Motor neuron (in vitro differentiated cells): ENCODE measurements at regions not wholly inside any gene's neighbourhood (a gene's known extent, or its start where the extent isn't known, plus 50 kb on each side); places are given as distances from the start of the nearest gene placed in this dataset.

Experiments used
- ATAC-seq, 8 experiments: fragments of 200-7000 bp; cut with Tn5 transposase; replicated peaks in 6 of 8; 2 replicates each; pipeline ENCODE4 v1.8.0; 2021; ENCODE audit warnings: mild to moderate bottlenecking in 8 of 8, moderate library complexity in 8 of 8
- H3K27ac ChIP-seq, 2 donors: fragments of 250-450 bp; sonication (Bioruptor Pico); 2 replicates each; pipeline ENCODE4 v1.9.0; 2021; ENCODE audit warnings: antibody characterized with exemption in 2 of 2, mild to moderate bottlenecking in 2 of 2, moderate library complexity in 1 of 2
- H3K4me1 ChIP-seq, 2 donors: fragments of 250-450 bp; sonication (Bioruptor Pico); replicated peaks in 1 of 2; 2 replicates each; pipeline ENCODE4 v1.6.1; 2021; ENCODE audit warnings: antibody characterized with exemption in 2 of 2, mild to moderate bottlenecking in 2 of 2, moderate library complexity in 1 of 2
- H3K4me3 ChIP-seq, 5 donors: fragments of 250-450 bp; sonication (Bioruptor Pico); 2 replicates each; pipeline ENCODE4 v1.9.0; 2021; ENCODE audit warnings: antibody characterized with exemption in 5 of 5, mild to moderate bottlenecking in 5 of 5, moderate library complexity in 4 of 5
- WGBS, 10 experiments: fragments of 450-650 bp; shearing (Covaris generic); methylation state at CpG; one replicate each; pipeline ENCODE4 v1.0.0; 2022; 5-methylcytosine and 5-hydroxymethylcytosine counted together
- in situ Hi-C, 9 experiments: fragments of 400-800 bp; cut with MboI; loops; one replicate each; pipeline ENCODE4 v1.15.0; 2021; ENCODE audit warnings: low sequenced_read_pairs in 9 of 9, low pct_unique_long_range_greater_than_20kb in 2 of 9; ENCODE audit not compliant: unreplicated experiment in 9 of 9

DNA sequence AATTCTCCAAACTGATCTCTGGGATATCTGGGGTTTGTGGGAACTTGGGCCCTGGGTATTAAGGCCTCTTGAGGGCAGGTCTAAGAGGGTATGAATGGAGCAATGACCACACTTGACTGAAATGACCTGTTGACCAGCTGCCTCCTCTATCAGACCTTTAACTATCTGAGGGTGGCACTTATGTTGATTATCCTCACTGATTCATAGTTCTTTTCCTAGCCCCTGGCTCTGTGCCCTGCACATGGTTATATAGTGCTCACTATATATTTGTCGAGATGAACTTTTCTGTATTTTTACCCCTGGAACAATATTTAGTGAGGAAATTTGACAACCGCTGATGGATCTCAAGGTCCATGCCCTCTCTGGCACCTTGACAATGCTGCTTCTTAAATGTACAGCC is 305.5 kb upstream of the PLET1 start:
- peak in 3 of 8 experiments; percentile 31 to 64 (median 50) for ATAC-seq
- WGBS, 10 experiments: 0 to 100% (median 87%) methylated on average over 1 to 2 of the region's 2 CpGs; no CpG with 5 or more reads in 4 of the 10 experiments

DNA sequence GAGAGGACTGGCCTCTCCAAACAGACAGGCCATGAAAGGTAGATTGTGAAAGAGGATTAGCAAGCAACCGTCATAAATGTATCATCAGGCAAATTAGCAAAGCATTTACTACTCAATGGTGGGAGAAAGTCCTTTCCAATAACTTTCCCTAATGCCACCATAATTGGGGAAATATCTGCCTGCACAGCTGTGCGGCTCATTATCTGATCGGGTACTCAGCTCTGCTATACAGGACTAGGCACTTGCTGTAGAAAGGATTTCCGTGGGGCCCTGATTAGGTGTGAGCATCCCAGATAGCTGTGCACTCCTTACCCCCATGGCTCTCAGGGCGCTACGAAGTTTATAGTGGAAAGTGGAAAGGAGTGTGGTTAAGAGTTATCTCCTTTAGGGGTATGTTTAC is 309.7 kb upstream of the PLET1 start:
- 57 to 100% (median 85%) methylated on average over 1 to 6 of the region's 6 CpGs; no CpG with 5 or more reads in 3 of the 10 experiments for WGBS, 10 experiments
- no peak overlapping the region for H3K27ac ChIP-seq
- H3K4me3 ChIP-seq: no peak overlapping the region
- H3K4me1 ChIP-seq: peaks cover 0 to 7% of the 10 kb centered on the region in 2 donors
- ATAC-seq: no peak
- in situ Hi-C loops: loop anchor here in 4 of 9 experiments (25.0 kb wide), 2 partner anchors 258 to 283 kb away; no protein-coding TSS in a partner anchor

More for the DNA sequence above, 305.5 kb upstream of the PLET1 start:
- H3K4me3 ChIP-seq: no peak overlapping the region
- in situ Hi-C loops: loop anchor here in 4 of 9 experiments (25.0 kb wide), 2 partner anchors 254 to 279 kb away; no protein-coding TSS in a partner anchor
- no peak overlapping the region for H3K27ac ChIP-seq
- H3K4me1 ChIP-seq: peaks cover 5 to 8% of the 10 kb centered on the region in 2 donors

DNA sequence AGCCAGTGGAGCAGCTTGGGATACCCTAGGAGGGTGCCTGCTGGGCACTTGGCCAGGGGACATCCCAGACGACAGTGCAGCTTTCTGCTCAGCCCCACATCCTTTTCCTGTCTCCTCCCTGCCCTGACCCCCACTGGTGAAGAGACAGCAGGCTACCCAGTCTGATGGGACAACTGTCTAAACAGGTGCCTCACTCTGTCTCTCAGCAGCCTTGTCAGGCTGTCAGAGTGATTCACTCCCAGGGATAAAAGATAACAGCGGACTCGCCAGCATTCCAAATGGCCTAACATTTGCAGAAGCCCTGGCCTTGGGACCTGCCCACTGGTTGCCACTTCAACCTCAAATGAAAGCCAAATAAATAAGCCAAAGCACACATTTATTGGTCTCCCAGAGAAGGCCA is 318.6 kb upstream of the PLET1 start:
- ATAC-seq: peak in 5 of 8 experiments; percentile 43 to 86 (median 58)
- H3K4me3 ChIP-seq: no peak overlapping the region
- no peak overlapping the region for H3K27ac ChIP-seq
- in situ Hi-C loops: loop anchor here in 7 of 9 experiments (25.0 kb wide), 4 partner anchors 292 to 708 kb away; partner anchors contain the start of gene NCAM1 (in 3 of the 7)
- peaks cover 0 to 6% of the 10 kb centered on the region in 2 donors for H3K4me1 ChIP-seq
- 62 to 95% (median 84%) methylated on average over 2 to 3 of the region's 3 CpGs; no CpG with 5 or more reads in 6 of the 10 experiments for WGBS, 10 experiments

DNA sequence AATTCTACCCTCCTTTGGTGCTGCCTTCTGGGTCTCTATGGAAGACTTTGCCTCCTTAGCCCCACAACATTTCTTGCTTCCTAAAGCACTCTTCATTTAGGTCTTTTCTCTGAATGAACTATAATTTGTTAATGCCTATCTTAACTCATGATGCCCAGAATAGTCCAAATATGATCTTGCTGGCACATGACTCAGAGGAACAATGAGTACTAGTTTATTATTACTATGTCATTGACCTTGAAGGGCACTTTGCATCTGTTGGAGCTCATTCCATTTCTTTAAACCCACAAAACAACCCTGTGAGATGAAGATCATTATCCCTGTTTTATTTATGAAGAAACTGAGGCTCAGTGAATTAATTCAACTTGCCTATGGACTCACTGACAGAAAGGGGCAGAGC is 320.2 kb upstream of the PLET1 start:
- peaks cover 9 to 12% of the 10 kb centered on the region in 2 donors for H3K4me1 ChIP-seq
- no peak overlapping the region for H3K4me3 ChIP-seq
- in situ Hi-C loops: loop anchor here in 7 of 9 experiments (10.0 to 25.0 kb wide), 5 partner anchors 204 to 706 kb away; partner anchors contain the start of gene NCAM1 (in 3 of the 7)
- no peak overlapping the region for H3K27ac ChIP-seq
- no peak for ATAC-seq

DNA sequence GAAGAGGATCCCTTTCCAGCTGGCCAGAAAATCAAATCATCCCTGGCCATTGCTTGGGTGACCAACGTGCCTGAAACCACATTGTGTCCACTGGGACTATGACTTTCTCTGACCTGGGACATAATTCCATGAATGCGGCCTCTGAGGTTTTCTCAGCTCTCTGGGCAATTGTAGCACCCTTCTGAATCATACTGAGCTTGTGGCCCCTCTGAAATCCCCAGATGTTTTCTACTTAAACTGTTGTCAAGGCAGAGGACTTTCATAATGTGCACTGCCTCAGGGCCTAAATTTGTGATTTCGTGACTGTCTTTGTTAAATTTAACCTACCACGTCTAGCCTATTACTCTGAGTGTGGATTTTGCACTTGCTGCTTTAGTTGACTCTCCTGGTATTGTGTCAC is 321.1 kb upstream of the PLET1 start:
- Histone ChIP-seq H3K4me3 (no peak overlapping the region), H3K27ac (no peak overlapping the region), H3K4me1 (peaks cover 13 to 21% of the 10 kb centered on the region in 2 donors)
- 10 to 100% (median 86%) methylated on average over 1 to 3 of the region's 4 CpGs; no CpG with 5 or more reads in 2 of the 10 experiments for WGBS, 10 experiments
- in situ Hi-C loops: loop anchor here in 7 of 9 experiments (10.0 to 25.0 kb wide), 5 partner anchors 203 to 706 kb away; partner anchors contain the start of gene NCAM1 (in 3 of the 7)
- ATAC-seq: no peak

DNA sequence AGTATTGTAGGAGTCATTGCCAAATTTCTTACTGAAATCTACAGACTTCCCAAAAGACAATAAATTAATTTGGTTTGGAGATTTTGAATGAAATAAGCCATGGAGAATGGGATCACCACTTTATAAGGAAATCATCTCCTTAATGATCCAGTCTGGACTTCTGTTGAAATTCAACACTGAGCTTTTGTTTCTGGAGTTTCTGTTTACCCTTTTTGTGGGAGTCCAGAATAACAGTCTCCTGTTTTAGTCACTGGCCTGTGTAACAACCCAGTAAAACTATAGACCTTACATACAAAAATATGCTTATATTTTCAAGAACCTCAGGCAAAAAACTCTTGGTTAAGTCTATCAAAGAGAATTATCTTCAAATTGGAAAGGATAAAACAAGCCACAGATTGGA is 321.7 kb upstream of the PLET1 start:
- peaks cover 13 to 23% of the 10 kb centered on the region in 2 donors for H3K4me1 ChIP-seq
- in situ Hi-C loops: loop anchor here in 7 of 9 experiments (10.0 to 25.0 kb wide), 5 partner anchors 202 to 705 kb away; partner anchors contain the start of gene NCAM1 (in 3 of the 7)
- no peak overlapping the region for H3K27ac ChIP-seq
- ATAC-seq: no peak
- no peak overlapping the region for H3K4me3 ChIP-seq

DNA sequence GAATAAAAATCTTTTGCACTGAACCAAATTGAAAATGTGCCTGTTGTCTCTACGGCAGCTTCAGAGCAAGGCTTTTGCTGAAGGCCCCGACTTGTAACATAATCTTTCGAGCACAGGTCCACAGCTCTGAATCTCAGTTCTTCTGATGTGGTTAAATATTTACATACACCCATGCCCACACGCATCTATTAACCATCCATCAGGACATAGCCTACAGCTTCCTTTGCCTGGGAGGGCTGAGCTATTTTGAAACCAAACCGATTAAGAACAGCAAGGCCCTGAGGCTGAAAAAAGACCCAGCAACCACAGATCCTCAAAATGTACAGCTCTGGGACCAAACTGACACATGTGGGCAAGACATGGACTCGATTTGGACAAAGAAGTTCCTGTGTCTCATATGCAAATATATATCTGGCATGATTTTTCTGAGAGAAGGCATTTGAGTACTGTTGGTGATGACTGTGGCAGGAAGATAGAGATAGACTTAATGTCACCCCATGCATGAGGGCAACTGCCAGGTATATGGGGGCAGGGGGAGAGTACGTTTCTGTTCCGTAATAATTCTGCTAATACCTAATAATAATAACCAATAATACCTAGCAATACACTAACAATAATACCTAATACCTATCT is 322.7 kb upstream of the PLET1 start:
- H3K4me3 ChIP-seq: no peak overlapping the region
- ATAC-seq: peak in 4 of 8 experiments; percentile 6 to 69 (median 34)
- no peak overlapping the region for H3K27ac ChIP-seq
- in situ Hi-C loops: loop anchor here in 7 of 9 experiments (10.0 to 25.0 kb wide), 5 partner anchors 201 to 704 kb away; partner anchors contain the start of gene NCAM1 (in 3 of the 7)
- WGBS, 10 experiments: 18 to 83% (median 56%) methylated on average over 1 to 7 of the region's 8 CpGs; no CpG with 5 or more reads in 2 of the 10 experiments
- H3K4me1 ChIP-seq: peaks cover 15 to 27% of the 10 kb centered on the region in 2 donors

DNA sequence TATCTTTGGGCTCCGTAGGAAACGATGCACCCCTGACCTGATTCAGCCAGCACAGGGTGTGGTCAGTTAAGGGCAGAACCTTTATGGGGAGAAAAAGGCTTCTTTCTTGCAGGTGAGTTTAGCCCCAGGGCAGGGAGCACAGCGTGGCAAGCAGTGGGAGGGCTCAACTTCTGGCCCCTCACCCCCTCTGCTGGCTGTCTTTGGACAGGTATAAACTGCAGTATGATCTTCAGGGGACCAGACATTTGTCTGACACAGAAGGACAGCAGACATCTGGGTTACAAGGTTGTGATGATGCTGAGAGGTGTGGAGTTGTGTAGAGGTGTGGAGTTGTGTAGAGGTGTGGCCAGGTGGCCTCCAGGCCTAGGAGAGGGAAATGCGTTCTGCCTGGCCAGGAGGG is 324.0 kb upstream of the PLET1 start:
- ATAC-seq: peak in 4 of 8 experiments; percentile 16 to 57 (median 42)
- WGBS, 10 experiments: 61 to 100% (median 100%) methylated on average over 1 to 4 of the region's 4 CpGs; no CpG with 5 or more reads in 4 of the 10 experiments
- Histone ChIP-seq H3K27ac (no peak overlapping the region), H3K4me1 (peaks cover 26 to 33% of the 10 kb centered on the region in 2 donors), H3K4me3 (no peak overlapping the region)
- in situ Hi-C loops: loop anchor here in 7 of 9 experiments (10.0 to 25.0 kb wide), 5 partner anchors 200 to 703 kb away; partner anchors contain the start of gene NCAM1 (in 3 of the 7)

DNA sequence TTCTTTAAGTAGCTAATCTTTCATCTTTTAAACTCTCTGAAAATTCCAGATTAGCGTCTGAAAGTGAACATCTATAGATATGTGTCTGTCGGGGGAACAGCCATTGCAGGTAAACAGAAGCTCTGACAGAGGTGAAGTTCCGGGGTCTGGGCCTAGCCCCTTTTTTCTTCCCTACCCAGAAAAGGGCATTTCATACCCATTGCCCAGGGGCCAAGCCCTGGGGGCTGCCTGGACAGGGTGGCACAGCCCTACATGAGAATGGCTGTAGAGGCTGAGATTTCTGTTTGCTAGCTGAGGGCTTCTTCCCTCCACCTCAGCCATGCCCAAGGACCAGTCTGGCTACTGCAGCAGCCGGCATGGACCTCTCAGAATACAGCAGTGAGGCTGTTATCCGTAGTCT is 327.0 kb upstream of the PLET1 start:
- WGBS, 10 experiments: 35 to 100% (median 78%) methylated on average over 1 to 4 of the region's 5 CpGs; no CpG with 5 or more reads in 1 of the 10 experiments
- no peak for ATAC-seq
- H3K4me1 ChIP-seq: peaks cover 37 to 43% of the 10 kb centered on the region in 2 donors
- no peak overlapping the region for H3K4me3 ChIP-seq
- H3K27ac ChIP-seq: no peak overlapping the region
- in situ Hi-C loops: loop anchor here in 7 of 9 experiments (10.0 to 25.0 kb wide), 5 partner anchors 197 to 700 kb away; partner anchors contain the start of gene NCAM1 (in 3 of the 7)

DNA sequence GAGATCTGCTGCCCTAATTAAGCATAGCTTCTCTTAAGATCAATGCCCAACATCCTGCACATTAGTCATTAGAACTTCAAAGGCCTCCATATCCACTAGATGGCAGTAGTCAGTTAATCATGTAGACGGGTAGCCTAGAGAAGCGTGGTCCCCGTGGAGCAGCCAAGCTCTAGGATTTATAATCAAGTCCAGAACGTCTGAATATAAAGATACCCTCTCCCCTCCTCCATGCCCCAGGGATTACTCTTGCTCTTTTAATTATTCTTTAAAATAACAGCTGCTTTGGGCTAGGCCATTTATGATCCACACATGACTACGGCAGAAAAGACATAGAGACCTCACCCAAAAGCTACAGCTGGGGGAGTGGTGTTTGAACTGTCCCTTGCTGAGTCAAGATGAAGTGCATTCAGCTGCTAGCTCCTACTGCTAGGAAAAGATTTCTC is 327.6 kb upstream of the PLET1 start:
- H3K4me3 ChIP-seq: no peak overlapping the region
- ATAC-seq: peak; percentile 87 to 98 (median 95)
- H3K4me1 ChIP-seq: peaks cover 37 to 43% of the 10 kb centered on the region in 2 donors
- peak overlapping the region; percentile 31 to 47 for H3K27ac ChIP-seq
- 0 to 11% (median 0%) methylated on average over 1 to 4 of the region's 5 CpGs; no CpG with 5 or more reads in 3 of the 10 experiments for WGBS, 10 experiments
- in situ Hi-C loops: loop anchor here in 7 of 9 experiments (10.0 to 25.0 kb wide), 5 partner anchors 197 to 699 kb away; partner anchors contain the start of gene NCAM1 (in 3 of the 7)

DNA sequence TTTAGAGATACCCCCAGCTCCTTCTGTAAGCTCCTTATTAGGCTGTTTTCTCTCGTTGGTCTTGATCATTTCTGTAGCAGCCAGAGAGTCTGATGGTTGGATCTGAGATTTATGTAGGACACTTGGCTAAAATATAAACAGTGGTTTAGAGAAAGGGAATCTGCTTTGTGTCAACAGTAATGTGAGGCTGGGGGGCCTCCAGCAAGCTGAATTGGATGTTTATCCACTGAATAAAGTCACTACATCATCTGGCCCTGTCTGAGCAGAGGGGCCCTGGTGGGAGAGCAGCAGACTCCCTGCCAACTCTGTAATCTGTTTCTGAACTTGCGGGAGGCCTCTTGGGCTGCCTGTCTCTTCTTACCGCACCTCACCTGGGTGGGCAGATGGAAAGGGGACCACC is 328.5 kb upstream of the PLET1 start:
- 38 to 100% (median 83%) methylated on average over 1 to 3 of the region's 3 CpGs; no CpG with 5 or more reads in 3 of the 10 experiments for WGBS, 10 experiments
- ATAC-seq: peak in 2 of 8 experiments; percentile 7 to 69
- H3K27ac ChIP-seq: peak overlapping the region; percentile 31 to 47
- in situ Hi-C loops: loop anchor here in 7 of 9 experiments (10.0 to 25.0 kb wide), 5 partner anchors 196 to 698 kb away; partner anchors contain the start of gene NCAM1 (in 3 of the 7)
- H3K4me1 ChIP-seq: peaks cover 37 to 43% of the 10 kb centered on the region in 2 donors
- H3K4me3 ChIP-seq: no peak overlapping the region

DNA sequence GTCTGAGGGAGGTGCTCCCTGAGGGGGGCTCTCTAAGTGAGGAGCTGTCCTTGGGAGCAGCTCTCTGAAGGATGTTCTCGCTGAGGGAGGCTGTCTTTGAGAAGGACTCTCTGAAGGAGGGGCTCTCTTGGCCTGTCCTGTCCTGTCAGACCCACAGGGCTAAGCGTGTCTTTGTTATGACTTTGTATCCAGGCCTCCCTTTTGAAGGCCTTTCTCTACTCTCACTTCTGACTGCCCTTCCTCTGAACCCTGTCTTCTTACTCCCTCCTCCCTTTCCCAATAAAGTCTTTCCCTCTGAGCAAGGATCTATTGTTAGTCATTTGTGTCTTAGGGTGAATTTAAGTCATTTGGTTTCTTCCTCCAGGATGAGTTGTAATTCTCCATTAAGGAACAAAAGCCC is 330.1 kb upstream of the PLET1 start:
- H3K4me1 ChIP-seq: peaks cover 29 to 38% of the 10 kb centered on the region in 2 donors
- no peak overlapping the region for H3K4me3 ChIP-seq
- no peak overlapping the region for H3K27ac ChIP-seq
- in situ Hi-C loops: loop anchor here in 7 of 9 experiments (25.0 kb wide), 4 partner anchors 303 to 697 kb away; partner anchors contain the start of gene NCAM1 (in 3 of the 7)
- 50 to 100% (median 78%) methylated on average over 1 to 2 of the region's 2 CpGs; no CpG with 5 or more reads in 7 of the 10 experiments for WGBS, 10 experiments
- ATAC-seq: peak in 1 of 8 experiments; percentile 11
